ENCODE measurements at regions not wholly inside any gene's neighbourhood (a gene's known extent, or its start where the extent isn't known, plus 50 kb on each side); places are given as distances from the start of the nearest gene placed in this dataset.
A peak's percentile ranks its signal among the peaks of the same experiment; 100 is the strongest.
"Not testable (repeated sequence)": the region's sequence is repeated elsewhere in the genome, so short reads cannot be mapped to it uniquely, and the experiment has no call there.

- not testable (repeated sequence) for TF ChIP-seq CTCF (IDR thresholded peaks at IDR 0.05 in 2 of 3, conservative IDR thresholded peaks at IDR 0.05 in 1 of 3; ENCODE audit: insufficient read depth in 2 of 3, low read depth in 1 of 3, low read length in 3 of 3); C11orf30 (IDR thresholded peaks at IDR 0.05; ENCODE audit: low read depth); HDAC1 (IDR thresholded peaks at IDR 0.05); EP300 (IDR thresholded peaks at IDR 0.05; ENCODE audit: low read length); ZNF274 (IDR thresholded peaks at IDR 0.05; ENCODE audit: borderline replicate concordance, low read depth, low read length); NCOA1 (IDR thresholded peaks at IDR 0.05; ENCODE audit: low read depth); ATF2 (CRISPR knock-in tag; IDR thresholded peaks at IDR 0.05)
- TF ChIP-seq ZNF592 (IDR thresholded peaks at IDR 0.05): 0 out of 2 replicates have a peak, but pooled peaks have one; percentile 23
Observed at GRCh38 chr1:146381196-146381595, 152.4 kb upstream of the NOTCH2NLA start.

Measured in K562 (cell line).